HFFc6 (cell line): ENCODE measurements at regions not wholly inside any gene's neighbourhood (a gene's known extent, or its start where the extent isn't known, plus 50 kb on each side); places are given as distances from the start of the nearest gene placed in this dataset.

Experiments
- DNase-seq: peaks from one replicate; pipeline ENCODE4 v3.0.0-alpha.2; 2018
- H3K27ac Mint-ChIP-seq: 2 replicates; pipeline ENCODE4 v1.8.0; 2020; ENCODE audit warnings: mild to moderate bottlenecking, mixed read lengths
- H3K27me3 Mint-ChIP-seq: 2 replicates; pipeline ENCODE4 v1.8.0; 2021; ENCODE audit warnings: mild to moderate bottlenecking, moderate library complexity, mixed read lengths; ENCODE audit not compliant: insufficient read depth
- H3K36me3 Mint-ChIP-seq: 2 replicates; pipeline ENCODE4 v1.8.0; 2021; ENCODE audit warnings: low read depth, mixed read lengths
- H3K4me1 Mint-ChIP-seq: 2 replicates; pipeline ENCODE4 v1.8.0; 2020; ENCODE audit warnings: low read depth, mixed read lengths
- H3K4me3 Mint-ChIP-seq: 2 replicates; pipeline ENCODE4 v1.8.0; 2020; ENCODE audit warnings: mild to moderate bottlenecking, moderate library complexity, mixed read lengths
- H3K9me3 Mint-ChIP-seq: 2 replicates; pipeline ENCODE4 v1.8.0; 2020; ENCODE audit warnings: mild to moderate bottlenecking, mixed read lengths
- CTCF ChIP-seq: fragments of 200-600 bp; sonication (generic); IDR thresholded peaks from 2 replicates; pipeline ENCODE4 v1.5.0; 2021; ENCODE audit warnings: antibody characterized with exemption, mild to moderate bottlenecking

DNA sequence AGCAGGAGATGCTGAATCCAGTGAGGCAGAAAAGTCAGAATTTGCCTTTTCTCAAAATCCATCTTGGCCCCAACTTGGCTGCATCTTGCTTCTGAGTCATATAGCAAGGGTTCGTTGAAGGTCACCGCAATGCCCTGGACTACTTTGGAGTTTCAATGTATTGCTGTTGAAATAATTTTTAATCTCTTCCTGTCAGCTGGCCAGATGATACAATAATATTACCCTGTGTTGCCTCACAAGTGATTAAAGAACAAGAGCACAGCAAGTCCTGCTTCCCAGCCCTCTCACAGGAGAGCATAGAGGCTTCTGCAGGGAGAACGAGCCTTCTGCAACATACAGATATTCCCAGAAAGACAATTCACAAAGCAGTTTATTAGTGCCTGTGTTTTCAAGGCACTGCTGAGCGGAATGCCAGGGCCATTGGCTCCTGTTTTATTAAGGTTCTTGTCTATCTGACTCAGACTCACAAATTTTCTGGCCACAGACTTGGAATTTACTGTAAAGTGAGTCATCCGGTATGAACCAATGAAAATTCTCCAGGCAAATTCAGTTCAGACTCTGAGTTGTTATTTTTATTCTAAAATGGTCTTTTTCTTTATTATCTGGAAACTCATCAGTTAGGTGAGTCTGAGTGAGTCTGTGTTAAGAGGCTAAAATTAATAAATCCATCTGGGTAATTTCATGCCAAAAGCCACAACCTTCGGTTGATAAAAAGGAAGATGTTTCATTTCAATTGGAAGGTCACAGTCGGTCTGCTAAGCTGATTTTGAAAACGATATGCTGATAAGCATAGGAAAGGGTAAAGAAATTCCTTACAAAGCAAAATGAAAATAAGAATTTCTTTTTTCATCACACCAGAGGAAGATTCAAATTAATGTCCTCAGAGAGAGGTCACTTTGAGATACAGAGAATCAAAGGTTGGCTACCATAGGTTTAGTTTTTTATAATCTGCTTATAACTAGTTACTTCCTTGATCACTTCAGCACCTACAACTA lies 289.4 kb upstream of the STXBP5 start:
- peak; percentile 98 for DNase-seq
- peaks cover 35% of the 10 kb centered on the region for H3K36me3 Mint-ChIP-seq
- peak overlapping the region; percentile 86 for H3K4me3 Mint-ChIP-seq
- TF ChIP-seq CTCF = no peak; the same call in 1 of the 2 replicates
- H3K9me3 Mint-ChIP-seq = 0 out of 2 replicates have a peak, but pooled peaks cover 3% of the 10 kb centered on the region
- H3K27ac Mint-ChIP-seq = peak overlapping the region; percentile 98
- H3K27me3 Mint-ChIP-seq = peaks cover 2% of the 10 kb centered on the region; the same call in 1 of the 2 replicates
- H3K4me1 Mint-ChIP-seq = peaks cover 73% of the 10 kb centered on the region

- peaks cover 66% of the 10 kb centered on the region for H3K4me1 Mint-ChIP-seq
- H3K4me3 Mint-ChIP-seq = peak overlapping the region; percentile 86
- H3K36me3 Mint-ChIP-seq = peaks cover 27% of the 10 kb centered on the region
- H3K9me3 Mint-ChIP-seq = 0 out of 2 replicates have a peak, but pooled peaks cover 3% of the 10 kb centered on the region
- peak overlapping the region; percentile 98 for H3K27ac Mint-ChIP-seq
- peaks cover 2% of the 10 kb centered on the region; the same call in 1 of the 2 replicates for H3K27me3 Mint-ChIP-seq
- DNase-seq = peak; percentile 55
- TF ChIP-seq CTCF = no peak
These were observed 288.5 kb upstream of the STXBP5 start for GRCh38 chr6:146915671-146916127.

DNA sequence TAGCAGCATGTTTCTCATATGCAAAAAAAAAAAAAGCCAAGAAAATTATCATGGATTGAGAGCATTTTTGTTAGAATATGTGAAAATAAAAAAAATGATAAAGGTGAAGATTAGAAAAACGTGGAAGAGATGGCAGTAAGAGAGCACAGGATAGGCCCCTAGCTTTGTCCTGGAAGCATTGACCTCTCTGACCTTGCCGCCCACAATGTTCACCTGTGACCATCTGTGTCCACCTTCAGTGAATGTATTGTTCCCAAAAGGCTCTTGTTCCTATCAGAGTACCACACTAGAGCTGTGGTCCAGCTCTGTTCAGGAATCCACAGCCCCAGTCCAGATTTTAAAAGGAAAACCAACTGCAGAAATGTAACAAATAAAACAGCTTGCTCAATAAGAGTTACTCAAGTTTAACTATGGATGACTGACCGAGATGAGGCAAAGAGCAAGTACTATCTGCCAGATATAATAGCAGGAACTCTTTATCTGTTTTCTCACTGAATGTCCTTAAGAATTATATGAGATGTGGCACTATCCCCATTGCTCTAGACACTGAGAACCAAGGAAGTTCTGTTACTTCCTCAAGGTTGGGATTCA lies 287.7 kb upstream of the STXBP5 start:
- peak overlapping the region; percentile 73 for H3K27ac Mint-ChIP-seq

GRCh38 chr6:146917182-146917581 lies 287.0 kb upstream of the STXBP5 start:
- peaks cover 2% of the 10 kb centered on the region; the same call in 1 of the 2 replicates for H3K27me3 Mint-ChIP-seq
- H3K36me3 Mint-ChIP-seq = peaks cover 18% of the 10 kb centered on the region; the same call in 1 of the 2 replicates
- peaks cover 54% of the 10 kb centered on the region for H3K4me1 Mint-ChIP-seq
- H3K9me3 Mint-ChIP-seq = 0 out of 2 replicates have a peak, but pooled peaks cover 3% of the 10 kb centered on the region
- no peak for DNase-seq
- no peak overlapping the region for H3K27ac Mint-ChIP-seq
- no peak overlapping the region for H3K4me3 Mint-ChIP-seq
- no peak for TF ChIP-seq CTCF

More for the DNA sequence above, 287.7 kb upstream of the STXBP5 start:
- Mint-ChIP-seq H3K4me3 (no peak overlapping the region), H3K36me3 (peaks cover 19% of the 10 kb centered on the region; the same call in 1 of the 2 replicates), H3K9me3 (0 out of 2 replicates have a peak, but pooled peaks cover 3% of the 10 kb centered on the region), H3K4me1 (peaks cover 57% of the 10 kb centered on the region), H3K27me3 (peaks cover 2% of the 10 kb centered on the region; the same call in 1 of the 2 replicates)
- TF ChIP-seq CTCF = no peak
- no peak for DNase-seq

GRCh38 chr6:146917979-146918378 lies 286.2 kb upstream of the STXBP5 start:
- no peak for TF ChIP-seq CTCF
- no peak overlapping the region for H3K4me3 Mint-ChIP-seq
- H3K27me3 Mint-ChIP-seq = peaks cover 2% of the 10 kb centered on the region; the same call in 1 of the 2 replicates
- no peak overlapping the region for H3K27ac Mint-ChIP-seq
- DNase-seq = no peak
- H3K9me3 Mint-ChIP-seq = 0 out of 2 replicates have a peak, but pooled peaks cover 3% of the 10 kb centered on the region
- H3K4me1 Mint-ChIP-seq = peaks cover 46% of the 10 kb centered on the region
- H3K36me3 Mint-ChIP-seq = peaks cover 18% of the 10 kb centered on the region; the same call in 1 of the 2 replicates
